HEK293 (cell line): ENCODE measurements at regions not wholly inside any gene's neighbourhood (a gene's known extent, or its start where the extent isn't known, plus 50 kb on each side); places are given as distances from the start of the nearest gene placed in this dataset.

Experiments used
- CTCF ChIA-PET: fragments of 350-600 bp; formaldehyde crosslinking; extraction: SDS; loops from one replicate; lab custom pipeline; 2021; ENCODE audit warnings: antibody characterized with exemption; lab: Yijun Ruan, JAX
- POLR2A ChIA-PET: fragments of 300-600 bp; formaldehyde crosslinking; extraction: SDS; loops from one replicate; lab custom pipeline; 2020; ENCODE audit warnings: antibody characterized with exemption, inconsistent platforms; lab: Yijun Ruan, JAX
- H3K27ac ChIP-seq: fragments of 200-500 bp; sonication (Bioruptor generic); 2 replicates; pipeline ENCODE4 v1.5.1; 2014; ENCODE audit warnings: low read depth, low read length, control low read depth, inconsistent platforms; ENCODE audit errors: extremely low read depth
- H3K36me3 ChIP-seq, 2 experiments: fragments of 200-500 bp in 1 of 2; sonication (Bioruptor generic) in 1 of 2; 1 replicate in 1 of 2; 2 replicates in 1 of 2; pipeline ENCODE4 v1.5.1; 2014 to 2017; ENCODE audit warnings: inconsistent platforms in 2 of 2, low read length in 2 of 2; ENCODE audit not compliant: control insufficient read depth in 2 of 2, insufficient read depth in 1 of 2
- H3K4me1 ChIP-seq: fragments of 200-500 bp; sonication (Bioruptor generic); 2 replicates; pipeline ENCODE4 v1.5.1; 2014; ENCODE audit warnings: mild to moderate bottlenecking, low read length, inconsistent platforms; ENCODE audit not compliant: control insufficient read depth, insufficient read depth
- H3K4me3 ChIP-seq: 2 replicates; pipeline ENCODE4 v1.5.1; 2011; ENCODE audit warnings: low read depth, mild to moderate bottlenecking, control low read depth, low read length, moderate library complexity
- H3K9me3 ChIP-seq: fragments of 200-500 bp; sonication (Bioruptor generic); 2 replicates; pipeline ENCODE4 v1.5.1; 2014; ENCODE audit warnings: low read depth, low read length, inconsistent platforms; ENCODE audit not compliant: control insufficient read depth, insufficient read depth
- KLF10 ChIP-seq: fragments of 450-650 bp; IDR thresholded peaks from 2 replicates; pipeline ENCODE4 v1.5.1; 2018; ENCODE audit warnings: missing biosample characterization, mild to moderate bottlenecking, missing genetic modification characterization
- TCF7L2 ChIP-seq: IDR thresholded peaks from 2 replicates; pipeline ENCODE4 v1.6.1; 2011; ENCODE audit warnings: low read depth, mild to moderate bottlenecking, inconsistent platforms, low read length, moderate library complexity, borderline replicate concordance
- ZIC2 ChIP-seq: fragments of 450-650 bp; formaldehyde crosslinking; IDR thresholded peaks from 2 replicates; pipeline ENCODE4 v1.5.1; 2016; ENCODE audit warnings: missing biosample characterization, missing genetic modification characterization
- ZNF121 ChIP-seq: fragments of 450-650 bp; formaldehyde crosslinking; IDR thresholded peaks from 2 replicates; pipeline ENCODE4 v1.5.1; 2016; ENCODE audit warnings: missing biosample characterization, missing genetic modification characterization
- ZNF140 ChIP-seq: fragments of 450-650 bp; formaldehyde crosslinking; IDR thresholded peaks from 2 replicates; pipeline ENCODE4 v1.5.1; 2016; ENCODE audit warnings: missing biosample characterization, missing genetic modification characterization
- ZNF155 ChIP-seq: fragments of 450-650 bp; formaldehyde crosslinking; IDR thresholded peaks from 2 replicates; pipeline ENCODE4 v1.5.1; 2016; ENCODE audit warnings: missing biosample characterization, missing genetic modification characterization
- ZNF157 ChIP-seq: fragments of 450-650 bp; formaldehyde crosslinking; IDR thresholded peaks from 2 replicates; pipeline ENCODE4 v1.5.1; 2016; ENCODE audit warnings: missing biosample characterization, missing genetic modification characterization
- ZNF221 ChIP-seq: fragments of 450-650 bp; formaldehyde crosslinking; IDR thresholded peaks from 2 replicates; pipeline ENCODE4 v1.5.1; 2017; ENCODE audit warnings: missing biosample characterization, missing genetic modification characterization, borderline replicate concordance
- ZNF239 ChIP-seq: fragments of 450-650 bp; formaldehyde crosslinking; IDR thresholded peaks from 2 replicates; pipeline ENCODE4 v1.5.1; 2016; ENCODE audit warnings: missing biosample characterization, missing genetic modification characterization
- ZNF571 ChIP-seq: fragments of 450-650 bp; formaldehyde crosslinking; IDR thresholded peaks from 2 replicates; pipeline ENCODE4 v1.5.0; 2017; ENCODE audit warnings: missing biosample characterization, missing genetic modification characterization
- ZNF830 ChIP-seq: fragments of 450-650 bp; IDR thresholded peaks from 2 replicates; pipeline ENCODE4 v1.5.0; 2018; ENCODE audit warnings: missing biosample characterization, missing genetic modification characterization, low read depth, mild to moderate bottlenecking, moderate library complexity
- ZSCAN30 ChIP-seq: fragments of 450-650 bp; IDR thresholded peaks from 2 replicates; pipeline ENCODE4 v1.5.1; 2018; ENCODE audit warnings: missing biosample characterization, mild to moderate bottlenecking, missing genetic modification characterization, moderate library complexity
- TF ChIP-seq, protein P1 (sequence below): fragments of 450-650 bp; formaldehyde crosslinking; IDR thresholded peaks from 2 replicates; pipeline ENCODE4 v1.5.1; 2016; ENCODE audit warnings: missing biosample characterization, missing genetic modification characterization
- TF ChIP-seq, protein P2 (sequence below): fragments of 450-650 bp; formaldehyde crosslinking; IDR thresholded peaks from 2 replicates; pipeline ENCODE4 v1.5.1; 2016; ENCODE audit warnings: missing biosample characterization, missing genetic modification characterization
- TF ChIP-seq, protein P3 (sequence below): fragments of 450-650 bp; formaldehyde crosslinking; IDR thresholded peaks from 2 replicates; pipeline ENCODE4 v1.5.1; 2016; ENCODE audit warnings: missing biosample characterization, missing genetic modification characterization, low read depth
- TF ChIP-seq, protein P4 (sequence below): fragments of 450-650 bp; formaldehyde crosslinking; IDR thresholded peaks from 2 replicates; pipeline ENCODE4 v1.5.1; 2016; ENCODE audit warnings: missing biosample characterization, missing genetic modification characterization
- TF ChIP-seq, protein P5 (sequence below): fragments of 450-650 bp; formaldehyde crosslinking; IDR thresholded peaks from 2 replicates; pipeline ENCODE4 v1.5.1; 2017; ENCODE audit warnings: missing biosample characterization, missing genetic modification characterization

DNA sequence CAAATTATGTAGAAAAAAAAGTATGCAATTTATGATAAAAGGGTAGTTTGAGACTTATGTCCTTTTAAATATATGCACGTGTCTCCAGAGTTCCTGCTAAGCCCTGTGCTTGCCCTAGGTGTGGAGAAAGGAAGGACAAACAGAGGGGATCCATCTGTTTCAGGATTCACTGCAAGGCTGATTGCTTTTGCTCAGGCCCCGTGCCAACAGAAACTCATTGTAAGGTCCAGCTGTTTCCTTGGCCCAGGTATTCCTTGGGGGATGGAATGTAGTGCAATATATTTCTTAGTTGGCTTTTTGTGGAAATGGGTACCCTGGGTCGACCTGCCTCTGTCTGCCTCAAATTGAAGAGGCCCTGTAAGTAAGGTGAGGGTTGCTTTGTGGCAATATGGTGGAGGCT, 268.6 kb upstream of the CLINT1 start (continued):
- TF ChIP-seq ZNF155 (tag by site-specific recombination) (no peak), ZSCAN30 (tag by site-specific recombination) (no peak), ZNF121 (tag by site-specific recombination) (no peak)
- TF ChIP-seq, protein P1, sequence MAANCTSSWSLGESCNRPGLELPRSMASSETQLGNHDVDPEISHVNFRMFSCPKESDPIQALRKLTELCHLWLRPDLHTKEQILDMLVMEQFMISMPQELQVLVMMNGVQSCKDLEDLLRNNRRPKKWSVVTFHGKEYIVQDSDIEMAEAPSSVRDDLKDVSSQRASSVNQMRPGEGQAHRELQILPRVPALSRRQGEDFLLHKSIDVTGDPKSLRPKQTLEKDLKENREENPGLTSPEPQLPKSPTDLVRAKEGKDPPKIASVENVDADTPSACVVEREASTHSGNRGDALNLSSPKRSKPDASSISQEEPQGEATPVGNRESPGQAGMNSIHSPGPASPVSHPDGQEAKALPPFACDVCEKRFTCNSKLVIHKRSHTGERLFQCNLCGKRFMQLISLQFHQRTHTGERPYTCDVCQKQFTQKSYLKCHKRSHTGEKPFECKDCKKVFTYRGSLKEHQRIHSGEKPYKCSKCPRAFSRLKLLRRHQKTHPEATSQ (tag by site-specific recombination) = no peak
- TF ChIP-seq, protein P2, sequence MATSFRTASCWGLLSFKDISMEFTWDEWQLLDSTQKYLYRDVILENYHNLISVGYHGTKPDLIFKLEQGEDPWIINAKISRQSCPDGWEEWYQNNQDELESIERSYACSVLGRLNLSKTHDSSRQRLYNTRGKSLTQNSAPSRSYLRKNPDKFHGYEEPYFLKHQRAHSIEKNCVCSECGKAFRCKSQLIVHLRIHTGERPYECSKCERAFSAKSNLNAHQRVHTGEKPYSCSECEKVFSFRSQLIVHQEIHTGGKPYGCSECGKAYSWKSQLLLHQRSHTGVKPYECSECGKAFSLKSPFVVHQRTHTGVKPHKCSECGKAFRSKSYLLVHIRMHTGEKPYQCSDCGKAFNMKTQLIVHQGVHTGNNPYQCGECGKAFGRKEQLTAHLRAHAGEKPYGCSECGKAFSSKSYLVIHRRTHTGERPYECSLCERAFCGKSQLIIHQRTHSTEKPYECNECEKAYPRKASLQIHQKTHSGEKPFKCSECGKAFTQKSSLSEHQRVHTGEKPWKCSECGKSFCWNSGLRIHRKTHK (tag by site-specific recombination) = no peak

DNA sequence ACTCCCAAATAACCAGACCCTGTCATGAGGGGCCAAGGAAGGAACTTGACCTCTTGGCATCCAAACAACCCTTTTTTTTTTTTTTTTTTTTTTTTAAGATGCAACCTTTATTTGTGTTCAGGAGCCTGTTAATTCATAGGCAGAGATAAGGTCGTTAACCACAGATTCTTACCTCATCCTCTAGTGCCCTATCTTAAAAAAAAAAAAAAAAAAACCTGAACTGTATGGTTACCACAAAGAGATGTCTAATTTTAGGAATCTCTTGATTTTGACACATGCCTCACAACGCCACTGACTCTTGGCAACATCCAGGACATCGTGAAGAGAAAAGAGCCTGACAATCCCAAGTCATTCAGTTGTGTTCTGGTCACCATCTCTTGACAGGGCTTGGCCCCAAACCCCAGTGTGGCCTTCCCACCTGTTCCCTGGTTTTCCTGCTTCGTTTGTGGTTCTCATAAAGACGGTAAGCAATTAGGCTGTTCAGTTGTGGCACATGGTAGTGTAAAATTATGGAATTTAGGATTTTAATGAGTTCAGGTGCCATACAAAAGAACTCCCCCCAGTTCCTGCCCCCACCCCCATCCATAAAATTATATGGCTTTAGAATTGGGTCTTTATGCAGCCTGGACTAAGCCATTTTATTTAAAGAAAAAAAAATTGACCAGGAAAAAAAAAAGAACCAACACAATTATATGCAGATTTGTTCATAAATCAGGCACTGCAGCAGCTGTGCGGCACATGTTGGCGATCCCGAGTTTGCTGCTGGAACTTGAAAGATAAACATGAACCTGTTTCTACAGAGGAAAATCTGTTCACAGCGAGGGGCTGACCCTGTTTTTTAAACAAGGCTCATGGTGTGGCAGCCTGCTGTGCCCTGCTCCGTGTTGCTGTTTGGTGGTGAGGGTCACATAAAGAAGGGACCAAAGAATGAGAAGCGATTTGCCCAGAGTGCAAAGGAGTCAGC, 267.8 kb upstream of the CLINT1 start:
- H3K36me3 ChIP-seq = no peaks in the 10 kb centered on the region
- ChIA-PET CTCF (interaction anchor here (0.6 kb wide), 1 partner anchor 980 kb away, joined by 3 read pairs; no protein-coding TSS in a partner anchor), POLR2A (no interaction called here)
- no peaks in the 10 kb centered on the region for H3K4me1 ChIP-seq
- no peaks in the 10 kb centered on the region for H3K9me3 ChIP-seq
- no peak overlapping the region for H3K4me3 ChIP-seq
- TF ChIP-seq ZNF239 (tag by site-specific recombination) (no peak), ZIC2 (tag by site-specific recombination) (peak; percentile 46; the same call in 1 of the 2 replicates), ZNF830 (no peak), ZNF157 (no peak), TCF7L2 (no peak), ZNF140 (tag by site-specific recombination) (no peak), ZNF571 (tag by site-specific recombination) (no peak)
- TF ChIP-seq, all 188 proteins: peak for 1
- H3K27ac ChIP-seq = no peak overlapping the region

DNA sequence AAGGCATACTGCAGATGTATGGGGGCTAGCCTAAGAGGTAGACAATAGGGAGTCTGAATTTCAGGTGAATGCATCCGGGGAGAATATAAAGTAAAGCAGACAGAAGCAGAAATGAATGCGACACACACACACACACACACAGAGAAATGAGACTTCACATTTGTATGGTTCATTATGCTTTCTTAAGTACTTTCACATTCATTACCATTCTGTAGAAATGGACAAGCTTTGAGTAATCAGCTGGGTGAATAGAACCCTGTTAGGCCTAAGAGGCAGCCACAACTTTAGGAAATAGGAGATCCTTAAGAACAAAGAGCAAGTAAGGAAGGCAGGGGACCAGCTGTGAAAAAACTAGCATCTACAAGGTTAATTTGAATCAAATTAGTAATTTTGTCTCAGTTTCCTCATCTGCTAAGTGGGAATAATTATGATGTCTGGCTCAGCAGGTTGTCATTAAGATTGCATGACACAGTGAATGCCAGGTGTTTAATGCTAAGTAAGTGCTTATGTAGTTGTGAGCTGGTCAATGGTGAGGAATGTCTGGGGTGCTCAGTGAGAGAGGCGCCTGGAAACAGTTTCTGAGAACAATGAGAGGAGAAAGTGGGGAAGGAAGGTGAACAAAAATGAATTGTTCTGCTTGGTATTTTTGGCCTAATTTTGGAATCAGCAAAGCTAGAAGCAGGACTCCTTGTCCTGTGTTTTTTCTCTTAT, 265.8 kb upstream of the CLINT1 start:
- no peak overlapping the region for H3K27ac ChIP-seq
- no peaks in the 10 kb centered on the region for H3K9me3 ChIP-seq
- peaks cover 5% of the 10 kb centered on the region; the same call in 1 of the 2 replicates for H3K4me1 ChIP-seq
- ChIA-PET CTCF (interaction anchor here (0.6 to 1.3 kb wide), 2 partner anchors 15 to 562 kb away, joined by 3 read pairs; no protein-coding TSS in a partner anchor), POLR2A (no interaction called here)
- no peak overlapping the region for H3K4me3 ChIP-seq
- H3K36me3 ChIP-seq = no peaks in the 10 kb centered on the region
- TF ChIP-seq ZNF140 (tag by site-specific recombination) (no peak), KLF10 (no peak), ZNF221 (tag by site-specific recombination) (no peak), ZNF157 (no peak)
- TF ChIP-seq, protein P3, sequence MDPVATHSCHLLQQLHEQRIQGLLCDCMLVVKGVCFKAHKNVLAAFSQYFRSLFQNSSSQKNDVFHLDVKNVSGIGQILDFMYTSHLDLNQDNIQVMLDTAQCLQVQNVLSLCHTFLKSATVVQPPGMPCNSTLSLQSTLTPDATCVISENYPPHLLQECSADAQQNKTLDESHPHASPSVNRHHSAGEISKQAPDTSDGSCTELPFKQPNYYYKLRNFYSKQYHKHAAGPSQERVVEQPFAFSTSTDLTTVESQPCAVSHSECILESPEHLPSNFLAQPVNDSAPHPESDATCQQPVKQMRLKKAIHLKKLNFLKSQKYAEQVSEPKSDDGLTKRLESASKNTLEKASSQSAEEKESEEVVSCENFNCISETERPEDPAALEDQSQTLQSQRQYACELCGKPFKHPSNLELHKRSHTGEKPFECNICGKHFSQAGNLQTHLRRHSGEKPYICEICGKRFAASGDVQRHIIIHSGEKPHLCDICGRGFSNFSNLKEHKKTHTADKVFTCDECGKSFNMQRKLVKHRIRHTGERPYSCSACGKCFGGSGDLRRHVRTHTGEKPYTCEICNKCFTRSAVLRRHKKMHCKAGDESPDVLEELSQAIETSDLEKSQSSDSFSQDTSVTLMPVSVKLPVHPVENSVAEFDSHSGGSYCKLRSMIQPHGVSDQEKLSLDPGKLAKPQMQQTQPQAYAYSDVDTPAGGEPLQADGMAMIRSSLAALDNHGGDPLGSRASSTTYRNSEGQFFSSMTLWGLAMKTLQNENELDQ (tag by site-specific recombination) = no peak
- TF ChIP-seq, protein P4, sequence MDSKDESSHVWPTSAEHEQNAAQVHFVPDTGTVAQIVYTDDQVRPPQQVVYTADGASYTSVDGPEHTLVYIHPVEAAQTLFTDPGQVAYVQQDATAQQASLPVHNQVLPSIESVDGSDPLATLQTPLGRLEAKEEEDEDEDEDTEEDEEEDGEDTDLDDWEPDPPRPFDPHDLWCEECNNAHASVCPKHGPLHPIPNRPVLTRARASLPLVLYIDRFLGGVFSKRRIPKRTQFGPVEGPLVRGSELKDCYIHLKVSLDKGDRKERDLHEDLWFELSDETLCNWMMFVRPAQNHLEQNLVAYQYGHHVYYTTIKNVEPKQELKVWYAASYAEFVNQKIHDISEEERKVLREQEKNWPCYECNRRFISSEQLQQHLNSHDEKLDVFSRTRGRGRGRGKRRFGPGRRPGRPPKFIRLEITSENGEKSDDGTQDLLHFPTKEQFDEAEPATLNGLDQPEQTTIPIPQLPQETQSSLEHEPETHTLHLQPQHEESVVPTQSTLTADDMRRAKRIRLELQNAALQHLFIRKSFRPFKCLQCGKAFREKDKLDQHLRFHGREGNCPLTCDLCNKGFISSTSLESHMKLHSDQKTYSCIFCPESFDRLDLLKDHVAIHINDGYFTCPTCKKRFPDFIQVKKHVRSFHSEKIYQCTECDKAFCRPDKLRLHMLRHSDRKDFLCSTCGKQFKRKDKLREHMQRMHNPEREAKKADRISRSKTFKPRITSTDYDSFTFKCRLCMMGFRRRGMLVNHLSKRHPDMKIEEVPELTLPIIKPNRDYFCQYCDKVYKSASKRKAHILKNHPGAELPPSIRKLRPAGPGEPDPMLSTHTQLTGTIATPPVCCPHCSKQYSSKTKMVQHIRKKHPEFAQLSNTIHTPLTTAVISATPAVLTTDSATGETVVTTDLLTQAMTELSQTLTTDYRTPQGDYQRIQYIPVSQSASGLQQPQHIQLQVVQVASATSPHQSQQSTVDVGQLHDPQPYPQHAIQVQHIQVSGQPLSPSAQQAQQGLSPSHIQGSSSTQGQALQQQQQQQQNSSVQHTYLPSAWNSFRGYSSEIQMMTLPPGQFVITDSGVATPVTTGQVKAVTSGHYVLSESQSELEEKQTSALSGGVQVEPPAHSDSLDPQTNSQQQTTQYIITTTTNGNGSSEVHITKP (tag by site-specific recombination) = no peak
- TF ChIP-seq, protein P2 (tag by site-specific recombination) = no peak
- TF ChIP-seq, protein P5, sequence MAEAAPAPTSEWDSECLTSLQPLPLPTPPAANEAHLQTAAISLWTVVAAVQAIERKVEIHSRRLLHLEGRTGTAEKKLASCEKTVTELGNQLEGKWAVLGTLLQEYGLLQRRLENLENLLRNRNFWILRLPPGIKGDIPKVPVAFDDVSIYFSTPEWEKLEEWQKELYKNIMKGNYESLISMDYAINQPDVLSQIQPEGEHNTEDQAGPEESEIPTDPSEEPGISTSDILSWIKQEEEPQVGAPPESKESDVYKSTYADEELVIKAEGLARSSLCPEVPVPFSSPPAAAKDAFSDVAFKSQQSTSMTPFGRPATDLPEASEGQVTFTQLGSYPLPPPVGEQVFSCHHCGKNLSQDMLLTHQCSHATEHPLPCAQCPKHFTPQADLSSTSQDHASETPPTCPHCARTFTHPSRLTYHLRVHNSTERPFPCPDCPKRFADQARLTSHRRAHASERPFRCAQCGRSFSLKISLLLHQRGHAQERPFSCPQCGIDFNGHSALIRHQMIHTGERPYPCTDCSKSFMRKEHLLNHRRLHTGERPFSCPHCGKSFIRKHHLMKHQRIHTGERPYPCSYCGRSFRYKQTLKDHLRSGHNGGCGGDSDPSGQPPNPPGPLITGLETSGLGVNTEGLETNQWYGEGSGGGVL (tag by site-specific recombination) = no peak
